Dermis microvascular lymphatic vessel endothelial cell (primary cell): ENCODE measurements at regions not wholly inside any gene's neighbourhood (a gene's known extent, or its start where the extent isn't known, plus 50 kb on each side); places are given as distances from the start of the nearest gene placed in this dataset.

Experiments
- DNase-seq, 2 donors: peaks; one replicate each; pipeline versions ENCODE4 v3.0.0 to v3.0.0-alpha.2; 2010; ENCODE audit warnings: low read depth in 2 of 2

DNA sequence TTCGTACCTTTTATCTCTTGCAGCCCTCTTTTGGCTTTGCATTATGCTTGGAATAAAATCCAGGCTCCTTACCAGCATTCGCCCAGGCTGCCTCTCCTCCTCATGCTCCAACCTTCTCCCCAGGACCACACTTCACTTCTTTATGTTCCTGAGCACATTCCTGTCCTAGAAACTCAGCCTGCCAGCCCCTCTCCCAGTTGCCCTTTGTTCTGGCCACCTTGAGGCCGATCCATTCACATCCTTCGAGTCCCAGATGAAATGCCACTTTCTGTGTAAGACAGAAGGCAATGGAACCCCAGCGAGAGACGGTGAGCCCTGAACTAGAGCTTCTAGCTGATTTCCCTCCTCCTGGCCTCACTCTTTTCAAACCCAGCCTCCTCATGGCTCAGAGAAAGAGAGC is 73.0 kb upstream of the NTM start:
- no peak for DNase-seq

DNA sequence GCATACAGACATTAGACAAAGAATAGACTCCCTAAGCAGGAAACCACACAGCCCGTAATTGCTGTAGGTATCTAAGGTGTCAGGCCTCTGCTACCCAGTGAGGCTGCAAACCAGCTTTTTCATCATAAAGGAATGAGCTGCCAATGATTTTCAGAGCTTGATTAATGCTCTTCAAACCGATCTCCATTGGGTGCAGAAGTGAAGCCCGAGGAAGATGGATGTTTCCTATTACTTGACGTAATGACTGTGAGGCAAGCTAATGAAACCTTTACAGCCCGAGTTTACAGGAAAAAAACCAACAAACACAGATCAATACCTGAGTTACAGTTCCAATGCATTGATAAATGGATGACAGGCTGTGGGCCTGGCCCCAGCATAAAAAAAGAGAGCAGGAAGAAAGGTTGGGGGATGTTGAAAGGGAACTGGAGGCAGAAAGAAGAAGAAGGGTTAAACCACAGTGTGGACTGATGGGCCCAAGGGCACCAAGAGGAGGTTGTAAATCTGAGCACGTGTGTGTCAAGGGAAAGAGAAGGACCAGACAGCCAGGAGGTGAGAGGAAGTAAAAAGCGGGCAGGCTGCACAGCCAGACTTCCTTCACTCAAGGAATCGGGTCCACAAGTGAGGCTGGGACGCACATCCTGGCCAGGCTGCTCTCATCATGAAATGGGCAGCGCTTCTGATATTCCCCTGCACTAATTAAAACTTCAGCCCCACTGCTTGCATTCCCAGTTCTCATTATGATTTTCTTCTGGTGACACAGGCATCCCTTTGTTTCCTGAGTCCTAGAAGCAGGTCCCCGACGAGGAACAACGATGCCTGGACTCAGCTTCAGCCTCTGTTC is 70.6 kb upstream of the NTM start:
- DNase-seq = no peak

DNA sequence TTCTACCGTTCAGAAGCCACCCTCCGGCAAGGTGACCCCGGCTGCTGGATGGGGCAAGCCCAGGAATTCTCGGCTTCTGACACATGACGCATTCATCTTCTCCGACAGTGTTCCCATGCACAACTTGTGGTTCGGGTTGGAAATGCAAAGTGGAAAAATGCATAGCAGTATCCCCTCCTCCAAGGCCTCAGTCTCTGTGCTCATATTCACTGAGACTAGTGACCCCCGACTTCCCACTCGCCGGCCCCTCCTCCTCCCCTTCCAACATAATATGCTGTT is 70.0 kb upstream of the NTM start:
- DNase-seq = no peak

DNA sequence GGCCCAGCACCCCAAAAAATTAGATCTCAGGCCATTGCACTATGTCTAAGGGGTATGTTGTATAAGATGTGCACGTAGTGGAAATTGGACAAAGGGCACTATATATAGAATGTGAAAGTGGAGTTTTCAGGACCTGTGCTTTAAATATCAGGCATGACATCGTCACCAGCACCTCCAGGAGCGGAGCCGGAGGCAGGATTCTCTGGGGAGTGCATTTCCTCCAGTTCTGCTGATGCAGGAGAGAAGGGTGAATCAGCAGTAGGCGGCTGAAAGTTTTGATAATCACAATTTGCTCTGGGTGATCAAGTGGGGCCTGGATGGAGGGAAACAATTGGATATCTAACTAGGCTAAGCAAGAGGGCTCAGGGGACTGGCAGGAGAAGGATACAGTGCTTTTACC is 69.1 kb upstream of the NTM start:
- no peak for DNase-seq

DNA sequence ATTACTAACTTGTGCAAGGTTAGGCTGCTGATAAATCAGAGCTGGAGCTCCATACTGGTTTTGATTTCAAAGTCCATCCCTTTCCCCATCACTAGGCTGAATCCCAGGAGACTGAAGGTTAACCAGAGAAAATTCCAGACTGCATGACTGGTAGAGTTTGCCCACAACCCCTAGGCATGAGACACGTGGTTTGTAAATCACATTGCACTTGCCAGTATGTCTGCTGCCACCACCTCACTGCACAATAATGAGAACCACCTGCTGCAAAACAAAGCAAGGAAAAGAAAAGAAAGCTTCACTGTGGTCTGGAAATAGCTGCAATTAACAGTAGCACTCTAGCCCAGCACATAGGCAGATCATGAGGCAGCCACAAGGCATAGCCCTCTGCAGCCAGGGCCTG is 67.6 kb upstream of the NTM start:
- DNase-seq = no peak

DNA sequence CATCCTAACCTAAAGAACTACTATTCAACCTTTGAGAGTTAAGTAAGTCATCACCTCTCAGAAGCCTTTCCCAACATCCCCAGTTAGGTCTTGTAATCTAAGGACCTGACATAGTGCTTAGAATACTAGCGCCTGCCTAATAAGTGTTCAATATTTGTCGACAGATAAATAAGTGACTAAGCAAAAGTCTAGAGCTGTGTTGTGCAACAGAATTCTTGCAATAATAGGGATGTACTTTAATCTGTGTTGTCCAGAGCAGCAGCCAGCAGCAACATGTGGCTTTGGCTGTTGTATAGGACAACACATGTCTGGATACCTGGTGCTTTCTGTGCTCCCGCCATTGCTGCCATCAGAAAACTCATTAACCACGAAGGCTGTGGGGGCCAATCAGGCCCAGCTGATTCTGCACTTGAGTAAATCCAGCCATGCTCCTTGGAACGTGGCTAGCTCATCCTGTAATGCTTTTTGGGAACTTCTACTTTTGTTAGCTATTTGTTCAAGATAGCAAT is 66.8 kb upstream of the NTM start:
- DNase-seq = no peak

DNA sequence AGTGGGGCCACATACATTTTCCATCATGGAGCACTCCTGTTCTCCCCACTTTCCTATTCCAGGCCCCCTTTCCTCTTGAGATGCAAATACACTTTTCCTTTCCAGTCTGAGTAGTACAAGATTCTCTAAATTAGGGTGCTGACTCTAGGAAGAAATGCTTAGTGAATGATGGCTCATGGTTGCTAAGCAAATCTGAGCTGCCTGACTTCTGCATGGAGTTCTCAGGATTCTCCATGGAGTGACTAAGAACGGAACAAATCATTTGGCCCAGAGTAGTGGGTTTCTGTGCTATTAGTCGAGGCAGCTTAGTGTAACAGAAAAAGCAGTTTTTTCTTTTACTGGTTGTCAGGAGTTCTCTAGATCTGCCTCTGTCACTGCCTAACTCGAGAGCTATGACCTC is 65.4 kb upstream of the NTM start:
- no peak for DNase-seq

DNA sequence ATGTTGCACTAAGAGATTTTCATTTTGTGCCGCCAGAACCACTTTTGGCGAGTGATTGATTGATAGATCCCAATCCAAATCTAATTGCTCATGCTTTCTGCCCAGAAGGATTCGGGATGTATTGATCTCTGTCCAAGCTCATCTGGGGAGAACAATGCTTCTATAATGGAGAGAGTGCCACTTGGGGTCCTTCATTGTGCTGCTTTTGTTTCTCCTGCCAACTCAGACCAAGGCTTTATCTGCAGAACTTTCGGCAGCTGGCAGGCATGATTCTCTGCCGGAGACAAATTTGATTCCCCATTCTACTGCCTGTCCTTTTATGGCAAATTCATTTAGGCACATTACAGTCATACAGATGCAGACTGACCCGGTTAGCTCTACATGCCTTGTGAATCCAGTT is 62.9 kb upstream of the NTM start:
- no peak for DNase-seq

DNA sequence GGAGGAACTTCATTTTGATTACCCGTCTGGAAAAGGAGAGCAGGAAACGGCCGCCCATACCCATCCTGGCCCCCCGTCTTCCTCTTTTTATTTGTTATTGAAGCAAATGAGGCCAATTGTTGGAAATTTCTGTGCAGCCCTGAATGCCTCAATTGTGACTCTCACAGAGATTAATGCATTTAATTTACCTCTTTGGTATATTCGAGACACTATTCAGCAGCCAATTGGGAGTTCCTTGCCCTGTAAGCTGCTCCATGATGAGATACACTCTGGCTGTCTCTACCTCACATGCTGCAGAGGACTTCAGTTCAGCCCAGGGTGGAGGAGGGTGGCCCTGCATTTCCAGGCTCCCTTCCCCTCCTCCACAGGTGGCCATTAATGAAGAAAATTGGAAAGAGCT is 60.6 kb upstream of the NTM start:
- no peak for DNase-seq

DNA sequence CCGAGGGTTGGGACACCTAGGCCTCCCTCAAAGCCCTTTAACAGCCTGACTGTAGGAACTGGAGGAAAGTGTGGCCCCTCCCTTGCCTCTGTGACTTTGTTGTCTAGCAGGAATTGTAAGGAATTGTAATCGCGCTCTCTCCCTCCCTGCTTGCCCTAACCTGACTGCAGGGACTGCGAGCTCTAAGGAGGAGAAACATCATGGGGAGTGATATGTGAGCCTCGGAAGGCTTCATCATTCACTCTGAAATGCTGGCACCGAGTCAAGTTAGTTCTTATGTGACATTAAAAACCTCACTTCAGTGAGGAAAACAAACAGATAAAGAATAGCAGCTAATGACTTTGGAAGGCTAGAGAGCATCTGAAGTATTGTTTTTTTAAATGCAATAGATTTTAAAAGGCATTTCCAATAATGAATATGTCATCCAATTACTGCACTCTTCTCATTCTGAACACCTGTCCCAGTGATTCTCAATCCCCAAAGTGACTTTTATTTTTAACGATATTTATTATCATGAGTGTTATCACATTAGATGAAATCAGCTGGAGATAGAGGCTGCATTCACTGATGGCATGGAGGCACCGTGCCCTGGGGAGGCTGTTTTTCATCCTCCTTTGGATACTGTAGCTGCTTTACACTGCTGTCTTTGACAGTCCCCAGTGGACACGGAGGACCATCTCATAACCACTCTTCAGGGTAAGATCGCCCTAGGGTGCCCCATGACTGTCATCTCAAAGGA is 58.5 kb upstream of the NTM start:
- DNase-seq = no peak
